ENCODE measurements at regions not wholly inside any gene's neighbourhood (a gene's known extent, or its start where the extent isn't known, plus 50 kb on each side); places are given as distances from the start of the nearest gene placed in this dataset.
A peak's percentile ranks its signal among the peaks of the same experiment; 100 is the strongest.

GRCh38 chr2:57296795-57297517 is 749.6 kb upstream of the VRK2 start:
- peak; percentile 0 for DNase-seq (ENCODE audit: low read depth, low spot score)

GRCh38 chr2:57313678-57314077 is 732.9 kb upstream of the VRK2 start:
- no peak for DNase-seq (ENCODE audit: low read depth, low spot score)

- DNase-seq (ENCODE audit: low read depth, low spot score): no peak
These were observed 731.9 kb upstream of the VRK2 start for GRCh38 chr2:57314682-57315081.

GRCh38 chr2:57330447-57330846 is 716.2 kb upstream of the VRK2 start:
- DNase-seq (ENCODE audit: low read depth, low spot score): no peak

- no peak for DNase-seq (ENCODE audit: low read depth, low spot score)
These were observed 713.4 kb upstream of the VRK2 start for GRCh38 chr2:57333221-57333620.

GRCh38 chr2:57343391-57344006 is 703.1 kb upstream of the VRK2 start:
- DNase-seq (ENCODE audit: low read depth, low spot score): no peak

- DNase-seq (ENCODE audit: low read depth, low spot score): no peak
These were observed 678.4 kb upstream of the VRK2 start for GRCh38 chr2:57368190-57368589.

GRCh38 chr2:57370882-57371585 is 675.6 kb upstream of the VRK2 start:
- DNase-seq (ENCODE audit: low read depth, low spot score): no peak

GRCh38 chr2:57372237-57372984 is 674.2 kb upstream of the VRK2 start:
- DNase-seq (ENCODE audit: low read depth, low spot score): no peak

GRCh38 chr2:57373530-57373929 is 673.1 kb upstream of the VRK2 start:
- DNase-seq (ENCODE audit: low read depth, low spot score): no peak

- no peak for DNase-seq (ENCODE audit: low read depth, low spot score)
These were observed 669.6 kb upstream of the VRK2 start for GRCh38 chr2:57376985-57377384.

GRCh38 chr2:57386305-57386704 is 660.3 kb upstream of the VRK2 start:
- DNase-seq (ENCODE audit: low read depth, low spot score): no peak

GRCh38 chr2:57396355-57397098 is 650.1 kb upstream of the VRK2 start:
- DNase-seq (ENCODE audit: low read depth, low spot score): no peak

- no peak for DNase-seq (ENCODE audit: low read depth, low spot score)
These were observed 648.9 kb upstream of the VRK2 start for GRCh38 chr2:57397550-57398360.

GRCh38 chr2:57399057-57399456 is 647.5 kb upstream of the VRK2 start:
- no peak for DNase-seq (ENCODE audit: low read depth, low spot score)

GRCh38 chr2:57402096-57402495 is 644.5 kb upstream of the VRK2 start:
- DNase-seq (ENCODE audit: low read depth, low spot score): no peak

- DNase-seq (ENCODE audit: low read depth, low spot score): no peak
These were observed 643.9 kb upstream of the VRK2 start for GRCh38 chr2:57402755-57403154.

GRCh38 chr2:57407772-57408201 is 638.8 kb upstream of the VRK2 start:
- DNase-seq (ENCODE audit: low read depth, low spot score): no peak

GRCh38 chr2:57408587-57408986 is 638.0 kb upstream of the VRK2 start:
- DNase-seq (ENCODE audit: low read depth, low spot score): no peak

- no peak for DNase-seq (ENCODE audit: low read depth, low spot score)
These were observed 629.6 kb upstream of the VRK2 start for GRCh38 chr2:57417007-57417406.

Data from brain pericyte (primary cell).